C4-2B (cell line): ENCODE measurements at regions not wholly inside any gene's neighbourhood (a gene's known extent, or its start where the extent isn't known, plus 50 kb on each side); places are given as distances from the start of the nearest gene placed in this dataset.
A peak's percentile ranks its signal among the peaks of the same experiment; 100 is the strongest.

Experiments
- H3K27ac ChIP-seq: fragments of 450-650 bp; 2 replicates; pipeline ENCODE4 v1.5.1; 2017
- ZFX ChIP-seq: fragments of 450-650 bp; IDR thresholded peaks from 2 replicates; pipeline ENCODE4 v1.6.1; 2017
- TF ChIP-seq, protein P1 (sequence below): fragments of 450-650 bp; conservative IDR thresholded peaks from 2 replicates; pipeline ENCODE4 v1.5.1; 2017; ENCODE audit warnings: mild to moderate bottlenecking

DNA sequence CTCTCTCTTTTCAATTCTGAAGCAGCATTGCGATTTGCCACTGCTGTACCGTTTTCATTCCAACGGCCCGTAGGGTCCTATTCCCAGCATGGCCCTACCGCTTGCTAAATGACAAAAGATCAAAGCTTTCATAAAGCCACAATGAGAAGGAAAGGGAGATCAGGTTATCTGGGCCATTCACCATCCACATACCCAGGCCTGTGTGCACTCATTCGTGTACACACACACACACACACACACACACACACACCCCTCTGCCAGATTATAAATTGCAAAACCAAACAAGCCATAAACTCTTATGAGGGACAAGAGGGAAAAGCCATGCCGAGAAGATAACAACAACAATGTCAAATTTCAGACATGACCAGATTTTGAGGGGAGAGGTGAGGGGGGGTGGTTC is 282.3 kb downstream of the BCL11A start:
- no peak overlapping the region for H3K27ac ChIP-seq
- TF ChIP-seq, protein P1, sequence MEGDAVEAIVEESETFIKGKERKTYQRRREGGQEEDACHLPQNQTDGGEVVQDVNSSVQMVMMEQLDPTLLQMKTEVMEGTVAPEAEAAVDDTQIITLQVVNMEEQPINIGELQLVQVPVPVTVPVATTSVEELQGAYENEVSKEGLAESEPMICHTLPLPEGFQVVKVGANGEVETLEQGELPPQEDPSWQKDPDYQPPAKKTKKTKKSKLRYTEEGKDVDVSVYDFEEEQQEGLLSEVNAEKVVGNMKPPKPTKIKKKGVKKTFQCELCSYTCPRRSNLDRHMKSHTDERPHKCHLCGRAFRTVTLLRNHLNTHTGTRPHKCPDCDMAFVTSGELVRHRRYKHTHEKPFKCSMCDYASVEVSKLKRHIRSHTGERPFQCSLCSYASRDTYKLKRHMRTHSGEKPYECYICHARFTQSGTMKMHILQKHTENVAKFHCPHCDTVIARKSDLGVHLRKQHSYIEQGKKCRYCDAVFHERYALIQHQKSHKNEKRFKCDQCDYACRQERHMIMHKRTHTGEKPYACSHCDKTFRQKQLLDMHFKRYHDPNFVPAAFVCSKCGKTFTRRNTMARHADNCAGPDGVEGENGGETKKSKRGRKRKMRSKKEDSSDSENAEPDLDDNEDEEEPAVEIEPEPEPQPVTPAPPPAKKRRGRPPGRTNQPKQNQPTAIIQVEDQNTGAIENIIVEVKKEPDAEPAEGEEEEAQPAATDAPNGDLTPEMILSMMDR, result no peak
- no peak for TF ChIP-seq ZFX

DNA sequence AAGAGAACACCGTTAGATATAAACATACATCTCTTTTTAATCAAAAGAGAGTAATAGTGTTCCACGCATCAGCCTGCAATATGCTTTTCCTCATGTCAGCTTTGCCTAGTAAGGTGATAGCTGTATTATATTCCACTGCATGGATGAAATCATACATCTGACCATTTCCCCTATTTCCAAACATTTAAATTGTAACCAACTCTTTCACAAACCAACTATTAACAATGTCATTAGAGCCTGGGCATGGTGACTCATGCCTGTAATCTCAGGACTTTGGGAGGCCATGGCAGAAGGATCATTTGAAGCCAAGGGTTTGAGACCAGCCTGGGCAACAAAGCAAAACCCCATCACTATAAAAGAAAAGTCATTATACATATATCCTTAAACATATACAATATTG is 284.8 kb downstream of the BCL11A start:
- no peak overlapping the region for H3K27ac ChIP-seq
- TF ChIP-seq ZFX, result no peak
- TF ChIP-seq, protein P1, result no peak

DNA sequence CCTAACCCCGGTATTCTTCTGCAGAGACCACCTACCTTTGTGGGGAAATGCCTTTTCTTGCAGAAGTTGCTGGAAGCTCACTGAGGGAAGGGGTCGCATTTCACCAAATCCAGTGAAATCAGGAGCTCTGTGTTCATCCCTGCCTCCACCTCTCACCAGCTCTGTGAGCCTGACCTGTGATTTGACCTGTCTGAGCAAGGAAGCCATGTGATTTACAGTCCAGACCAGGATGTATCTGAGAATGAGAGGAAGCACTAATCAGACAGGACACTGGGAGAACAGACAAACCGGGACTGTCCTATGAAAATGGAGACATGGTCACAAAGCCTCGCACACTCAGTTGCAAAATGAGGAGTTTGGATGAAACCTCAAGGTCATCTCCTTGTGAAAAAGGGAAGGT is 285.4 kb downstream of the BCL11A start:
- TF ChIP-seq, protein P1, result no peak
- TF ChIP-seq ZFX, result no peak
- H3K27ac ChIP-seq, result no peak overlapping the region

DNA sequence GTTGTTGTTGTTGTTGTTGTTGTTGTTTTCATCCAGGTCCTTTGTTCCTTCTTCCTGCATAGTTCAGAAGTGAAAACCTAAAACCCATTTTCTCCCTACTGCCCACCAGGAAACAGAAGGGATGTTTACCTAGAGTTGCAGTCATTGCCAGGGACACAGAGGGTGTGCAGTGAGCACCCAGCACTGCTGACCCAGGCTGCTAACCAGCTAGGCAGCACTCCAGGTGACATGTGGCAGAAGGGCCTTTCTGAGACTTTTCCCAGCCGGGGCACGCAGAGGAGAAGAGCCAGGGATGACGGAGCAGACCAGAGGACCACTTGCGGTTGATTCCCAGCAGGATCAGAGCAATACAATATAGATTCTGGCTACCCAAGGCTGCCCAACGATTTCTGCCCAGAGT is 286.3 kb downstream of the BCL11A start:
- TF ChIP-seq, protein P1, result no peak
- TF ChIP-seq ZFX, result no peak
- no peak overlapping the region for H3K27ac ChIP-seq

DNA sequence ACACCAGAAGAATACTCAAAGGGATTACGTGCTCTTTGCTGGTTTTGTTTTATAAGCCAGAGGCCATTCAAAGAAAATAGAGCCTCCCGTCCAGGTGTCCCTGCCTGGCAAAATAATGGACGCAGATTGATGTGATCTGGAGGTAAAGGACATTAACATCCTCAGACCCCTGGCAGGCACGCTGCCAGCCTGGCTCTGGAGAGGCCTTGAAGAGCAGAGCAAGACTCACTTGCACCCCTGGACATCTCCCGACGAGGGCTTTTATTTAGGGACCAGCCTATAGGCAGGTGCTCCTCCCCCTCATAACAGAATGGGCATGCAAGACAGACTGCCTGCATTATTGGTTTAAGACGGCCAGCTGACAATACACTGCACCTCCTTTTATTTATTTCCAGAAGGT is 291.3 kb downstream of the BCL11A start:
- H3K27ac ChIP-seq, result no peak overlapping the region
- TF ChIP-seq ZFX, result no peak
- TF ChIP-seq, protein P1, result no peak

DNA sequence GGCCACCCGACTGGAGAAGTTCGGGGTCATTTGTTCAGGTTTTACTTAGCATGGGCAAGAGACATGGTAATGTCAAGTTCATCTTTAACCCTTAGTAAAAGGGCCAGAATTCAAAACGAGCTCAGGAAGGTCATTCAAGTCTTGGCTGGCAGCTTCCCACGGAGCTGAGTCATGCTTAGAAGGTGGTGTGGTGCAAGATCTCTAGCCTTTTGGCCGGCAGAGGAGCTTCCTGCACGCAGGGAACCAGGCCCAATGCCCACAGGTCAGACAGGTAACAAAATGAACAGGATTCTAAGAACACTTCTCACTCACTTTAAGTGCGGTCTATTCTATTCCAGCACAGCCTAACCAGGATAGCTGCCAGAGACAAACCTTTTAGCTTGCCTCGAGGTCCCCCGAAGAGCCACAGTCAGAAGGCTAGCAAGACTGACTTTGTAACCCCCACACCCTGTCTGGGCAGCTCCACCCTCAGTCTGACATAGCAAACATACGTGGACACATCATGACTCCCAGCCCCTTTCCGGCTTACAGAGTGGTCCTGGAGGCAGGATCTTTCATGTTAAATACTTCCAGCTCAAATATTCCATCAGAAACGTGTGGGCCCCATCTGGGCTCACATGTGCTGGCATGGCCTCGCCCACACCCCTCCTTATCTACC is 292.7 kb downstream of the BCL11A start:
- peak overlapping the region; percentile 48 for H3K27ac ChIP-seq

DNA sequence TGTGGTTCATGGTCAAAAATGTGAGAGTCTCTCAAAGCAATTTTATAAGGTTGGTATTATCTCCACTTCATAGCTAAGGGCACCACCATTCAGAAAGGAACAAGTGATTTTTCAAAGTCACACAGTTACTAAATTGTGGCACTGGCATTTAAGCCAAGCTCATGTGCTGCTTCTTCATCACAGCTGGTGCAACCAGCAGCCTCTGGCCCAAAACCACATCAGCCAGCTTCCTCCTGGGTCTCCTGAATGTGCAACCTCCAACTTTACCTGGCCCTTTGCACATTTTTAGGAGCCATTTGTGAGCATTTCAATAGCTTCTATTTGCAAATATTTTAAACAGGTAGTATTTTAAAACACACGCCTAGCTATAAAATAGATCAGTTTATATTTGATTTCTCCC is 293.7 kb downstream of the BCL11A start:
- no peak overlapping the region for H3K27ac ChIP-seq
- TF ChIP-seq, protein P1, result no peak
- TF ChIP-seq ZFX, result no peak

More for the DNA sequence above, 292.7 kb downstream of the BCL11A start:
- TF ChIP-seq, protein P1, result no peak
- TF ChIP-seq ZFX, result no peak
